Testis (tissue), 2 donors: ENCODE measurements at regions not wholly inside any gene's neighbourhood (a gene's known extent, or its start where the extent isn't known, plus 50 kb on each side); places are given as distances from the start of the nearest gene placed in this dataset.

ENCODE experiments used
- POLR2A ChIP-seq: fragments of 450-650 bp; IDR thresholded peaks from one replicate; pipeline ENCODE4 v1.6.1; 2017; ENCODE audit warnings: antibody characterized with exemption, mild to moderate bottlenecking, moderate library complexity
- TF ChIP-seq, protein P1 (sequence below), 3 experiments: fragments of 450-650 bp in 2 of 3; fragments of 200-600 bp in 1 of 3; sonication (generic) in 1 of 3; IDR thresholded peaks; one replicate each; pipeline ENCODE4 v1.5.1; 2016 to 2019; ENCODE audit warnings: antibody characterized with exemption in 3 of 3, mild to moderate bottlenecking in 2 of 3, moderate library complexity in 1 of 3

DNA sequence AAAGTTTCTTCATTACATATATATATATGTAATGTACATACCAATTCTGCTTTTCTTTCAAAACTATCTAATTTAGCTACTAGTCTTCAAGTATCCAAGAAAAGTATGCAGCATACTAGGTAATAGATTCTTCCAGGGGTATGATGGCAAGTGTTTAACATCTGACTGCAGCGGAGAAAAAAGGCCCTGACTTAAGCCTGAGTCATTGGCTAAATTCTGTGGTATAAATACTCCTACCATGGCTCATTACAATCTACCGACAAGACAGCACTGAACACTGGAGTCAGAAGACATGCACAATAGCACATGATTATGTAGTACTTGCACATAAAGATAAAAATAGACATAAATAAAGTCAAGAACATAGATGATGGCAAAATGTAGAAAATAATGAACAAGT, 439.9 kb downstream of the BRINP1 start:
- TF ChIP-seq POLR2A: no peak
- TF ChIP-seq, protein P1, sequence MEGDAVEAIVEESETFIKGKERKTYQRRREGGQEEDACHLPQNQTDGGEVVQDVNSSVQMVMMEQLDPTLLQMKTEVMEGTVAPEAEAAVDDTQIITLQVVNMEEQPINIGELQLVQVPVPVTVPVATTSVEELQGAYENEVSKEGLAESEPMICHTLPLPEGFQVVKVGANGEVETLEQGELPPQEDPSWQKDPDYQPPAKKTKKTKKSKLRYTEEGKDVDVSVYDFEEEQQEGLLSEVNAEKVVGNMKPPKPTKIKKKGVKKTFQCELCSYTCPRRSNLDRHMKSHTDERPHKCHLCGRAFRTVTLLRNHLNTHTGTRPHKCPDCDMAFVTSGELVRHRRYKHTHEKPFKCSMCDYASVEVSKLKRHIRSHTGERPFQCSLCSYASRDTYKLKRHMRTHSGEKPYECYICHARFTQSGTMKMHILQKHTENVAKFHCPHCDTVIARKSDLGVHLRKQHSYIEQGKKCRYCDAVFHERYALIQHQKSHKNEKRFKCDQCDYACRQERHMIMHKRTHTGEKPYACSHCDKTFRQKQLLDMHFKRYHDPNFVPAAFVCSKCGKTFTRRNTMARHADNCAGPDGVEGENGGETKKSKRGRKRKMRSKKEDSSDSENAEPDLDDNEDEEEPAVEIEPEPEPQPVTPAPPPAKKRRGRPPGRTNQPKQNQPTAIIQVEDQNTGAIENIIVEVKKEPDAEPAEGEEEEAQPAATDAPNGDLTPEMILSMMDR (IDR thresholded peaks at IDR 0.05): no peak
